CD4-positive, alpha-beta T cell (primary cell): ENCODE measurements at regions not wholly inside any gene's neighbourhood (a gene's known extent, or its start where the extent isn't known, plus 50 kb on each side); places are given as distances from the start of the nearest gene placed in this dataset.

Source experiments
- ATAC-seq: fragments of 200-7000 bp; cut with Tn5 transposase; one replicate; pipeline ENCODE4 v1.10.0; 2022; ENCODE audit warnings: mild to moderate bottlenecking; ENCODE audit not compliant: poor library complexity
- CTCF ChIA-PET: fragments of 350-600 bp; sonication (Branson Sonifier 250); formaldehyde crosslinking; loops from one replicate; lab custom pipeline; 2021; ENCODE audit warnings: antibody characterized with exemption, inconsistent platforms; lab: Charles Lee
- POLR2A ChIA-PET: fragments of 350-600 bp; sonication (Branson Sonifier 250); formaldehyde crosslinking; loops from one replicate; lab custom pipeline; 2021; ENCODE audit warnings: antibody characterized with exemption, inconsistent platforms; lab: Charles Lee
- DNase-seq, 14 experiments: peaks; one replicate each; pipeline ENCODE4 v3.0.0-alpha.2; 2013 to 2020; ENCODE audit warnings: mixed read lengths in 2 of 14
- H3K27ac ChIP-seq, 2 donors: one replicate each; pipeline versions ENCODE4 v1.5.1 to v1.7.0; 2013; ENCODE audit warnings: low read length in 2 of 2, low read depth in 1 of 2, mild to moderate bottlenecking in 1 of 2
- H3K27me3 ChIP-seq, 2 experiments: 1 replicate in 1 of 2; 2 replicates in 1 of 2; pipeline versions ENCODE4 v1.6.1 to v1.7.0; 2013; ENCODE audit warnings: low read length in 2 of 2, control low read depth in 1 of 2, mild to moderate bottlenecking in 1 of 2, moderate library complexity in 1 of 2; ENCODE audit not compliant: insufficient read depth in 2 of 2, control insufficient read depth in 1 of 2
- H3K36me3 ChIP-seq: one replicate; pipeline ENCODE4 v1.6.1; 2013; ENCODE audit warnings: low read length, control low read depth; ENCODE audit not compliant: insufficient read depth
- H3K4me1 ChIP-seq: one replicate; pipeline ENCODE4 v1.6.1; 2013; ENCODE audit warnings: low read length, control low read depth; ENCODE audit not compliant: insufficient read depth
- H3K4me3 ChIP-seq: one replicate; pipeline ENCODE4 v1.5.1; 2013; ENCODE audit warnings: mild to moderate bottlenecking, low read length, moderate library complexity
- H3K9me3 ChIP-seq, 2 experiments: 1 replicate in 1 of 2; 2 replicates in 1 of 2; pipeline versions ENCODE4 v1.6.1 to v1.7.0; 2013; ENCODE audit warnings: low read length in 2 of 2, mild to moderate bottlenecking in 2 of 2, control low read depth in 1 of 2, moderate library complexity in 1 of 2; ENCODE audit not compliant: control insufficient read depth in 1 of 2, insufficient read depth in 1 of 2
- H3K27ac Mint-ChIP-seq: one replicate; pipeline ENCODE4 v1.8.0; 2020; ENCODE audit warnings: mixed read lengths
- H3K27me3 Mint-ChIP-seq: one replicate; pipeline ENCODE4 v1.8.0; 2021; ENCODE audit warnings: mixed read lengths
- H3K36me3 Mint-ChIP-seq: one replicate; pipeline ENCODE4 v1.8.0; 2021; ENCODE audit warnings: low read depth, mixed read lengths
- H3K4me1 Mint-ChIP-seq: one replicate; pipeline ENCODE4 v1.8.0; 2021; ENCODE audit warnings: low read depth, mixed read lengths
- H3K4me3 Mint-ChIP-seq: one replicate; pipeline ENCODE4 v1.8.0; 2020; ENCODE audit warnings: mild to moderate bottlenecking, mixed read lengths
- H3K9me3 Mint-ChIP-seq: one replicate; pipeline ENCODE4 v1.8.0; 2020; ENCODE audit warnings: mixed read lengths
- CTCF ChIP-seq: fragments of 200-600 bp; IDR thresholded peaks from one replicate; pipeline ENCODE4 v1.8.0; 2022; ENCODE audit warnings: antibody characterized with exemption, mild to moderate bottlenecking
- intact Hi-C, 2 experiments: fragments of 100-400 bp; cut with DNase I in 1 of 2; cut with micrococcal nuclease in 1 of 2; formaldehyde crosslinking; loops; one replicate each; pipeline versions ENCODE4 v1.15.1 to v1.9.0; 2023 to 2025; cut with DNase I, micrococcal nuclease

GRCh38 chr2:201983174-201983573 is 50.5 kb upstream of the FZD7 start:
- H3K9me3 ChIP-seq: no peaks in the 10 kb centered on the region
- CTCF ChIA-PET: no interaction called here
- POLR2A ChIA-PET: no interaction called here
- ATAC-seq: no peak
- peaks cover 17% of the 10 kb centered on the region for H3K27me3 Mint-ChIP-seq
- H3K27ac Mint-ChIP-seq: no peak overlapping the region
- H3K4me1 Mint-ChIP-seq: no peaks in the 10 kb centered on the region
- H3K4me3 ChIP-seq: no peak overlapping the region
- no peaks in the 10 kb centered on the region for H3K36me3 Mint-ChIP-seq
- no peak overlapping the region for H3K27ac ChIP-seq
- DNase-seq: no peak
- no peak for TF ChIP-seq CTCF
- H3K4me3 Mint-ChIP-seq: no peak overlapping the region
- no peaks in the 10 kb centered on the region for H3K9me3 Mint-ChIP-seq
- H3K36me3 ChIP-seq: no peaks in the 10 kb centered on the region
- H3K27me3 ChIP-seq: peaks cover 3 to 5% of the 10 kb centered on the region in 2 experiments
- intact Hi-C loops: no loop called here
- H3K4me1 ChIP-seq: no peaks in the 10 kb centered on the region

GRCh38 chr2:201983800-201984199 is 49.9 kb upstream of the FZD7 start:
- Histone ChIP-seq H3K36me3 (no peaks in the 10 kb centered on the region), H3K9me3 (no peaks in the 10 kb centered on the region), H3K27ac (no peak overlapping the region), H3K4me3 (no peak overlapping the region), H3K4me1 (no peaks in the 10 kb centered on the region), H3K27me3 (peaks cover 3 to 5% of the 10 kb centered on the region in 2 experiments)
- intact Hi-C loops: no loop called here
- no peak overlapping the region for H3K4me3 Mint-ChIP-seq
- CTCF ChIA-PET: no interaction called here
- DNase-seq (no peak), ATAC-seq (no peak)
- no peaks in the 10 kb centered on the region for H3K36me3 Mint-ChIP-seq
- peaks cover 13% of the 10 kb centered on the region for H3K27me3 Mint-ChIP-seq
- TF ChIP-seq CTCF: no peak
- H3K27ac Mint-ChIP-seq: no peak overlapping the region
- no peaks in the 10 kb centered on the region for H3K9me3 Mint-ChIP-seq
- no peaks in the 10 kb centered on the region for H3K4me1 Mint-ChIP-seq
- POLR2A ChIA-PET: no interaction called here
